GM12878 (cell line): ENCODE measurements at regions not wholly inside any gene's neighbourhood (a gene's known extent, or its start where the extent isn't known, plus 50 kb on each side); places are given as distances from the start of the nearest gene placed in this dataset.

Experiments
- ATAC-seq: fragments of 200-7000 bp; cut with Tn5 transposase; 3 replicates; pipeline ENCODE4 v1.9.1; 2020; ENCODE audit warnings: mild to moderate bottlenecking, moderate library complexity
- BruUV-seq: library from RNA; stranded (reverse); fragments of 400-500 nt; replicated peaks from 2 replicates; lab custom pipeline; 2021; lab: Mats Ljungman, UMichigan
- CTCF ChIA-PET: fragments of 300-600 bp; sonication (Branson Sonifier 250); formaldehyde crosslinking; extraction: SDS; loops from one replicate; lab custom pipeline; 2021; ENCODE audit warnings: inconsistent platforms; lab: Yijun Ruan, JAX
- POLR2A ChIA-PET: fragments of 350-600 bp; formaldehyde crosslinking; extraction: SDS; loops from one replicate; lab custom pipeline; 2021; ENCODE audit warnings: inconsistent platforms; lab: Charles Lee
- RAD21 ChIA-PET: fragments of 300-600 bp; sonication (Branson Sonifier 250); formaldehyde crosslinking; loops from one replicate; lab custom pipeline; 2023; ENCODE audit warnings: antibody characterized with exemption; ENCODE audit not compliant: unreplicated experiment; lab: Charles Lee
- SMC1A ChIA-PET: fragments of 300-600 bp; sonication (Branson Sonifier 250); formaldehyde crosslinking; loops from one replicate; lab custom pipeline; 2023; ENCODE audit not compliant: unreplicated experiment, uncharacterized antibody; lab: Charles Lee
- DNase-seq: peaks from one replicate; pipeline ENCODE4 v3.0.0-alpha.2; 2011; ENCODE audit warnings: low read depth, low spot score
- FAIRE-seq: peaks from 3 replicates; lab custom pipeline; 2011; peaks lifted over from hg19 to GRCh38; lab: Jason Lieb, UNC
- H2AFZ ChIP-seq: 2 replicates; pipeline ENCODE4 v1.6.0; 2011; ENCODE audit warnings: low read depth, low read length, control low read depth; ENCODE audit not compliant: control insufficient read depth
- H3K27ac ChIP-seq: 2 replicates; pipeline ENCODE4 v1.5.1; 2011; ENCODE audit warnings: control low read depth; ENCODE audit not compliant: control insufficient read depth, insufficient read depth
- H3K27me3 ChIP-seq, 2 experiments: replicated peaks in 1 of 2; 2 replicates each; pipeline versions ENCODE4 v1.6.0 to v1.6.1; 2011; ENCODE audit warnings: low read length in 1 of 2; ENCODE audit not compliant: control insufficient read depth in 2 of 2, insufficient read depth in 2 of 2
- H3K36me3 ChIP-seq, 2 experiments: 2 replicates each; pipeline ENCODE4 v1.5.1; 2011; ENCODE audit warnings: low read length in 1 of 2; ENCODE audit not compliant: control insufficient read depth in 2 of 2, insufficient read depth in 2 of 2
- H3K4me1 ChIP-seq: 2 replicates; pipeline ENCODE4 v1.6.1; 2011; ENCODE audit warnings: mild to moderate bottlenecking, low read length, moderate library complexity, mixed read lengths; ENCODE audit not compliant: control insufficient read depth, insufficient read depth
- H3K4me2 ChIP-seq: 2 replicates; pipeline ENCODE4 v1.6.0; 2011; ENCODE audit warnings: control low read depth; ENCODE audit not compliant: control insufficient read depth, insufficient read depth
- H3K4me3 ChIP-seq: fragments of 200-600 bp; sonication (generic); 2 replicates; pipeline ENCODE4 v1.5.1; 2016
- H3K79me2 ChIP-seq: 2 replicates; pipeline ENCODE4 v1.6.0; 2011; ENCODE audit warnings: low read length; ENCODE audit not compliant: control insufficient read depth, insufficient read depth
- H3K9ac ChIP-seq: 2 replicates; pipeline ENCODE4 v1.8.0; 2011; ENCODE audit warnings: low read length, control low read depth, mixed read lengths; ENCODE audit not compliant: control insufficient read depth, insufficient read depth
- H3K9me3 ChIP-seq: replicated peaks from 3 replicates; pipeline ENCODE4 v1.5.1; 2011; ENCODE audit warnings: mild to moderate bottlenecking, low read length; ENCODE audit not compliant: control insufficient read depth, insufficient read depth
- H4K20me1 ChIP-seq: 2 replicates; pipeline ENCODE4 v1.6.0; 2011; ENCODE audit not compliant: control insufficient read depth, insufficient read depth
- BACH1 ChIP-seq: fragments of 450-650 bp; IDR thresholded peaks from 2 replicates; pipeline ENCODE4 v1.6.1; 2017; ENCODE audit warnings: mild to moderate bottlenecking, borderline replicate concordance
- BCL3 ChIP-seq: IDR thresholded peaks from 2 replicates; pipeline ENCODE4 v1.6.1; 2011; ENCODE audit warnings: borderline replicate concordance, low read depth, mild to moderate bottlenecking, moderate library complexity, low read length; ENCODE audit not compliant: insufficient read depth, poor library complexity, severe bottlenecking
- BRCA1 ChIP-seq: IDR thresholded peaks from 2 replicates; pipeline ENCODE4 v1.6.1; 2011; ENCODE audit warnings: low read depth, low read length, improper control_type of control experiment
- CBFB ChIP-seq: IDR thresholded peaks from 2 replicates; pipeline ENCODE4 v1.6.1; 2016; ENCODE audit warnings: antibody characterized with exemption, low read depth
- EED ChIP-seq: sonication (generic); IDR thresholded peaks from 2 replicates; pipeline ENCODE4 v1.6.1; 2016; ENCODE audit warnings: antibody characterized with exemption, low read depth
- ETV6 ChIP-seq, 2 experiments: fragments of 450-650 bp in 1 of 2; IDR thresholded peaks in 1 of 2; conservative IDR thresholded peaks in 1 of 2; 2 replicates each; pipeline ENCODE4 v1.6.1; 2014; ENCODE audit warnings: antibody characterized with exemption in 1 of 2, borderline replicate concordance in 1 of 2, low read depth in 1 of 2, mild to moderate bottlenecking in 1 of 2, moderate library complexity in 1 of 2
- RELB ChIP-seq: fragments of 450-650 bp; IDR thresholded peaks from 2 replicates; pipeline ENCODE4 v1.6.1; 2017; ENCODE audit warnings: low read depth, mild to moderate bottlenecking, moderate library complexity
- SP1 ChIP-seq: IDR thresholded peaks from one replicate; pipeline ENCODE4 v1.6.1; 2011; ENCODE audit warnings: low read depth, low read length
- SREBF1 ChIP-seq: IDR thresholded peaks from 2 replicates; pipeline ENCODE4 v1.6.1; 2012; ENCODE audit warnings: mild to moderate bottlenecking, low read length
- STAT3 ChIP-seq: IDR thresholded peaks from 2 replicates; pipeline ENCODE4 v1.6.1; 2011; ENCODE audit warnings: low read depth, low read length, improper control_type of control experiment
- TCF7 ChIP-seq: IDR thresholded peaks from 2 replicates; pipeline ENCODE4 v1.6.1; 2014; ENCODE audit warnings: antibody characterized with exemption, borderline replicate concordance
- WGBS: methylation state at CpG from one replicate; pipeline ENCODE4 v1.1.6; 2016; ENCODE audit warnings: low lambda C conversion rate; ENCODE audit not compliant: insufficient replicate concordance, insufficient coverage; ENCODE audit errors: missing lambda C conversion rate; 5-methylcytosine and 5-hydroxymethylcytosine counted together
- in situ Hi-C: fragments of 300-500 bp; cut with MboI; formaldehyde crosslinking; loops from 9 replicates; pipeline ENCODE4 v1.14.3; 2018; ENCODE audit warnings: mixed read lengths
- intact Hi-C: fragments of 100-400 bp; cut with micrococcal nuclease; formaldehyde crosslinking; loops from one replicate; pipeline ENCODE4 v1.14.2; 2022; ENCODE audit not compliant: unreplicated experiment

- no peaks in the 10 kb centered on the region for H3K79me2 ChIP-seq
- CTCF ChIA-PET: no interaction called here
- POLR2A ChIA-PET: no interaction called here
- no peak overlapping the region for H3K4me3 ChIP-seq
- no peaks in the 10 kb centered on the region; a peak in 1 of 4 replicates for H3K36me3 ChIP-seq
- no peaks in the 10 kb centered on the region for H3K27me3 ChIP-seq
- SMC1A ChIA-PET: no interaction called here
- in situ Hi-C loops: no loop called here
- H2AFZ ChIP-seq: no peak overlapping the region
- DNase-seq (no peak), FAIRE-seq (no peak), ATAC-seq (no peak)
- no peak overlapping the region for H3K4me2 ChIP-seq
- no peaks in the 10 kb centered on the region for H4K20me1 ChIP-seq
- TF ChIP-seq CBFB (no peak), RELB (no peak), BACH1 (no peak), SP1 (no peak), ETV6 (conservative IDR thresholded peaks at IDR 0.05 in 1 of 2, IDR thresholded peaks at IDR 0.05 in 1 of 2; ENCODE audit: borderline replicate concordance in 1 of 2, low read depth in 1 of 2) (no peak), TCF7 (no peak), BRCA1 (no peak), EED (no peak), BCL3 (no peak), SREBF1 (no peak), STAT3 (no peak)
- no peak overlapping the region for H3K27ac ChIP-seq
- H3K4me1 ChIP-seq: no peaks in the 10 kb centered on the region
- WGBS: 57% methylated on average over 19 of the region's 19 CpGs
- intact Hi-C loops: no loop called here
- no TSS peak for BruUV-seq
- H3K9ac ChIP-seq: no peak overlapping the region
- H3K9me3 ChIP-seq: no peaks in the 10 kb centered on the region
- RAD21 ChIA-PET: no interaction called here
These were observed 296.9 kb downstream of the BRD1 start for GRCh38 chr22:49530671-49531367.
